ENCODE measurements at regions not wholly inside any gene's neighbourhood (a gene's known extent, or its start where the extent isn't known, plus 50 kb on each side); places are given as distances from the start of the nearest gene placed in this dataset.

DNA sequence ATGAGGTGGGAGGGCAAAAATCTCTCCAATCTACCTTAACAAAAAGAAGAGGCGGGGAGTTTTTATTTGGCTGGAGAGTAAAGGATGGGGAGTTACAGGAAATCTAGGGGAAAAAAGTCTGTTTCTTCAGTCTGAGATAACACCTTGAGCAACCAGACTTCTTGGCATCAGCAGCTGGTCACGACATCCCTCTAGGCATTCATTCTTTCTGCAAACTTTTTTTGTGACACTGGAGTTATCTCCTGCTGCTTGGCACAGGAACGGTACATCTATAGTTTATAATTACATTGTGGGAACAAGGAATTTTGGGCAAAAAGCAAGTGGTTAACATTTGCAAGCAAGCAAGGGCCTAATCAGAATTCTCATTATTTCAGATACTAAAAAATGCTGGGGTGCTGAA is 50.6 kb upstream of the IFNGR1 start:
- no peak for DNase-seq (ENCODE audit: low read depth in 2 of 2)

DNA sequence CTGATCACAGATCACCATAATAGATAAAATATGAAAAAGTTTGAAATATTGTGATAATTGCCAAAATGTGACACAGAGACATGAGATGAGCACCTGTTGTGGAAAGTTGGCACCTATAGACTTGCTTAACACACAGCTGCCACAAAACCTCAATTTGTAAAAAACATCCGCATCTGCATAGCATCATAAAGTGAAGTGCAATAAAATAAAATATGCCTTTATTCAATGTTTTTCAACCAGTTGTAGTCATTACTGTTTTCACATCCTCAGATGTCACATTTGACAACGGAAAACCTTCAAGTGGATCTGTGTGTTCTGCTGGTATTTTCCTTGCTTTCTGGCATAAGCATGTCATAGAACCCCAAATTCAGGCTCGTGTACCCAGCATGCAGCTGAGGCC is 50.2 kb upstream of the IFNGR1 start:
- DNase-seq (ENCODE audit: low read depth in 2 of 2): no peak

Data from activated CD8-positive, alpha-beta memory T cell treated with anti-CD3 and anti-CD28 coated beads for 4 hours (primary cell).